Middle frontal gyrus (tissue), 1 donor: ENCODE measurements at regions not wholly inside any gene's neighbourhood (a gene's known extent, or its start where the extent isn't known, plus 50 kb on each side); places are given as distances from the start of the nearest gene placed in this dataset.

Experiments used
- DNase-seq: peaks from one replicate; pipeline ENCODE4 v3.0.0-alpha.2; 2015; ENCODE audit warnings: low spot score; ENCODE audit errors: extremely low spot score

- no peak for DNase-seq
Observed at GRCh38 chr6:113328886-113329381, 528.2 kb upstream of the MARCKS start.

- no peak for DNase-seq
Observed at GRCh38 chr6:113329942-113330635, 527.1 kb upstream of the MARCKS start.

GRCh38 chr6:113330636-113330946 is 526.6 kb upstream of the MARCKS start:
- DNase-seq: no peak

GRCh38 chr6:113331021-113331420 is 526.1 kb upstream of the MARCKS start:
- no peak for DNase-seq

GRCh38 chr6:113338644-113339043 is 518.5 kb upstream of the MARCKS start:
- DNase-seq: no peak

GRCh38 chr6:113339209-113339608 is 517.9 kb upstream of the MARCKS start:
- DNase-seq: no peak

GRCh38 chr6:113340371-113340770 is 516.8 kb upstream of the MARCKS start:
- DNase-seq: no peak

GRCh38 chr6:113343940-113344339 is 513.2 kb upstream of the MARCKS start:
- no peak for DNase-seq

- no peak for DNase-seq
Observed at GRCh38 chr6:113344969-113345368, 512.2 kb upstream of the MARCKS start.

GRCh38 chr6:113347436-113347835 is 509.7 kb upstream of the MARCKS start:
- no peak for DNase-seq

- no peak for DNase-seq
Observed at GRCh38 chr6:113350461-113350860, 506.7 kb upstream of the MARCKS start.

- DNase-seq: no peak
Observed at GRCh38 chr6:113351173-113351834, 505.8 kb upstream of the MARCKS start.

GRCh38 chr6:113352029-113352801 is 504.9 kb upstream of the MARCKS start:
- DNase-seq: no peak

GRCh38 chr6:113352831-113353230 is 504.3 kb upstream of the MARCKS start:
- DNase-seq: no peak

GRCh38 chr6:113353392-113353791 is 503.8 kb upstream of the MARCKS start:
- no peak for DNase-seq

GRCh38 chr6:113354204-113354895 is 502.8 kb upstream of the MARCKS start:
- no peak for DNase-seq

GRCh38 chr6:113356139-113356538 is 501.0 kb upstream of the MARCKS start:
- DNase-seq: no peak

- DNase-seq: no peak
Observed at GRCh38 chr6:113357041-113357440, 500.1 kb upstream of the MARCKS start.

GRCh38 chr6:113358063-113358583 is 499.0 kb upstream of the MARCKS start:
- no peak for DNase-seq

GRCh38 chr6:113359155-113360140 is 497.7 kb upstream of the MARCKS start:
- no peak for DNase-seq
